ENCODE measurements at regions not wholly inside any gene's neighbourhood (a gene's known extent, or its start where the extent isn't known, plus 50 kb on each side); places are given as distances from the start of the nearest gene placed in this dataset.

- no peak for TF ChIP-seq CTCF (IDR thresholded peaks at IDR 0.05 in 4 of 5, conservative IDR thresholded peaks at IDR 0.05 in 1 of 5)
- no peak for TF ChIP-seq POLR2A (IDR thresholded peaks at IDR 0.05)
Measured at GRCh38 chr2:76506538-76506937, 795.8 kb upstream of the GCFC2 start.
